ENCODE measurements at regions not wholly inside any gene's neighbourhood (a gene's known extent, or its start where the extent isn't known, plus 50 kb on each side); places are given as distances from the start of the nearest gene placed in this dataset.

DNA sequence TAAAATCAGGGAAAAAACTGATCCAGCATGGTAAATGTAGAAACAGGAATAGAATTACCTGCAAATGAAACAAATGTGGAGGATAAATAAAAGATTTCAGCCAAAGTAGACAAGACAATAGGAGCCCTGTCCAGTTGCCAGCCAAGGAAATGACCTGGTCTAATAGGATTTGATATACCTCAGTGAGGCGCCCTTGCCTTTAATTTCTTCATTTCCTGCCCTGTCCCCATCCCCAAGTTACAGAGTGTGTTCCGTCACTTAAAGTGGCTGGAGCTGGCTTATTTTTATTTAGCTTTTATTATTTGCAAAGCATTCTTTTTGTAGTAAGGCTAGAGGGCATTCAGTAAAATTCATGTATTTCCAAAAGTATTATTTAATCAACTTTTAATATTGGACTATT, 1022.0 kb downstream of the EFNB2 start:
- H2AK5ac ChIP-seq (ENCODE audit: low read depth, low read length): no peak overlapping the region
- no peak overlapping the region for H3K4ac ChIP-seq (ENCODE audit: low read length)
- no peaks in the 10 kb centered on the region for H3K4me1 ChIP-seq (ENCODE audit: control insufficient read depth in 2 of 2, insufficient read depth in 1 of 2, low read depth in 1 of 2, low read length in 2 of 2)
- no peak overlapping the region for H3K4me3 ChIP-seq (ENCODE audit: low read length in 2 of 2)
- H3K36me3 ChIP-seq (replicated peaks in 1 of 2; ENCODE audit: control insufficient read depth in 2 of 2, insufficient read depth in 2 of 2, low read length in 2 of 2): no peaks in the 10 kb centered on the region
- H2BK120ac ChIP-seq (ENCODE audit: low read depth, low read length): no peak overlapping the region
- H2BK5ac ChIP-seq (ENCODE audit: low read length): no peak overlapping the region
- no peaks in the 10 kb centered on the region for H3K27me3 ChIP-seq (ENCODE audit: control insufficient read depth in 3 of 3, insufficient read depth in 3 of 3, low read depth in 1 of 3, low read length in 3 of 3)
- no peaks in the 10 kb centered on the region for H3K79me1 ChIP-seq (ENCODE audit: low read depth, low read length)
- H3K9ac ChIP-seq (ENCODE audit: low read depth, low read length, poor library complexity): no peak overlapping the region
- no peak overlapping the region for H2AFZ ChIP-seq (ENCODE audit: low read length)
- H3K4me2 ChIP-seq (ENCODE audit: insufficient read depth, low read length, poor library complexity, severe bottlenecking): no peak overlapping the region
- no peak overlapping the region for H3K18ac ChIP-seq (ENCODE audit: low read length)
- H3K27ac ChIP-seq (replicated peaks; ENCODE audit: low read length): no peak overlapping the region
- H3K14ac ChIP-seq (ENCODE audit: low read length): no peak overlapping the region
- H3K23ac ChIP-seq (ENCODE audit: low read depth, low read length, poor library complexity): no peak overlapping the region
- no peak overlapping the region for H4K8ac ChIP-seq (ENCODE audit: low read depth, low read length)
- no peak overlapping the region for H4K91ac ChIP-seq (ENCODE audit: low read depth, low read length, poor library complexity)
- no peak for DNase-seq (ENCODE audit: low spot score)
- H2BK12ac ChIP-seq (ENCODE audit: low read length): no peak overlapping the region
- no peak overlapping the region for H2BK15ac ChIP-seq (ENCODE audit: low read length)
- no CpG with 5 or more reads among the region's 2 CpGs for WGBS, 2 donors (ENCODE audit: extremely low coverage in 2 of 2, insufficient read length in 2 of 2, insufficient replicate concordance in 1 of 2)
- H3K9me3 ChIP-seq (replicated peaks in 1 of 2; ENCODE audit: control insufficient read depth in 2 of 2, insufficient read depth in 1 of 2, low read depth in 1 of 2, low read length in 2 of 2): peaks cover 0 to 4% of the 10 kb centered on the region in 2 donors

DNA sequence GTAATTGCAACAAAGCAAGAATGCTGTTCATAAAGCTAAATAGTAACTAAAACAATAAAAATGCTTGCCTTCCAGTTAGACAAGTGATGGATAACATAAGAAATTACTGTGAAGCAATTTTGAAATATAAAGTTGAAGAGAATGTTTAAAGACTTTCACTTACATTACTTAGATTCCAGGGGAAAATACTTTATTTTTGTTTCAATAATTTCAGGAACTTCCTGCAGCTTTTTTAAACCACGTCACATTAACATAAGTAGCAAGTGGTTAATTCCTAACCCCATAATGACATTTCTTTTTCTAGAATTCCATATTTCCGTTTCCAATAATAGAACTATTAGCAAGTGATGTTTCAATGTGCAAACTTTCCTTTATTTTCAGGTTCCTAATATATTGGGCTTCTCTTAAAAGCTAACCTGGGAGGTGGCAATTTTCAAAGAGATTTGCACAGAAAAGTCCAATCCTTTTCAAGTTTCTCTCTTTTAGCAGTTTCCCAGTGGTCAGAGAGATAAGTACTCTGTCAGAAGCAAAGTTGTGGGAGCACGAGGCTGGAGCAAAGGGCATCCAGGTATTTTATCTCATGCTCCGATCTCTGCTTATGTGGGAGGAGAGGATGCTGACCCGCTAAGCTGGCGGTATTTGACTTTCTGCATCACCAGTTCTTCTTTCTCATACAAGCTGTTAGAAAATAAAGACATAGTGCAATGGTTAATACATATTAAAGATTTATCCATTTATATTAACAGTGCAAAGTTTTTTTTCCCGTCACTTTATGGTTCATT, 1025.3 kb downstream of the EFNB2 start:
- no peak overlapping the region for H3K4ac ChIP-seq (ENCODE audit: low read length)
- no peak overlapping the region for H2AK5ac ChIP-seq (ENCODE audit: low read depth, low read length)
- no peaks in the 10 kb centered on the region for H3K9me3 ChIP-seq (replicated peaks in 1 of 2; ENCODE audit: control insufficient read depth in 2 of 2, insufficient read depth in 1 of 2, low read depth in 1 of 2, low read length in 2 of 2)
- H2AFZ ChIP-seq (ENCODE audit: low read length): no peak overlapping the region
- no peak overlapping the region for H3K9ac ChIP-seq (ENCODE audit: low read depth, low read length, poor library complexity)
- no CpG with 5 or more reads among the region's 7 CpGs for WGBS, 2 donors (ENCODE audit: extremely low coverage in 2 of 2, insufficient read length in 2 of 2, insufficient replicate concordance in 1 of 2)
- no peaks in the 10 kb centered on the region for H3K4me1 ChIP-seq (ENCODE audit: control insufficient read depth in 2 of 2, insufficient read depth in 1 of 2, low read depth in 1 of 2, low read length in 2 of 2)
- H4K8ac ChIP-seq (ENCODE audit: low read depth, low read length): no peak overlapping the region
- H2BK5ac ChIP-seq (ENCODE audit: low read length): no peak overlapping the region
- H3K14ac ChIP-seq (ENCODE audit: low read length): no peak overlapping the region
- no peak overlapping the region for H3K23ac ChIP-seq (ENCODE audit: low read depth, low read length, poor library complexity)
- no peak overlapping the region for H4K91ac ChIP-seq (ENCODE audit: low read depth, low read length, poor library complexity)
- no peak overlapping the region for H2BK120ac ChIP-seq (ENCODE audit: low read depth, low read length)
- H3K36me3 ChIP-seq (replicated peaks in 1 of 2; ENCODE audit: control insufficient read depth in 2 of 2, insufficient read depth in 2 of 2, low read length in 2 of 2): no peaks in the 10 kb centered on the region
- H3K27ac ChIP-seq (replicated peaks; ENCODE audit: low read length): no peak overlapping the region
- no peak overlapping the region for H3K18ac ChIP-seq (ENCODE audit: low read length)
- no peak for DNase-seq (ENCODE audit: low spot score)
- no peak overlapping the region for H2BK12ac ChIP-seq (ENCODE audit: low read length)
- H3K4me3 ChIP-seq (ENCODE audit: low read length in 2 of 2): no peak overlapping the region
- H2BK15ac ChIP-seq (ENCODE audit: low read length): no peak overlapping the region
- H3K27me3 ChIP-seq (ENCODE audit: control insufficient read depth in 3 of 3, insufficient read depth in 3 of 3, low read depth in 1 of 3, low read length in 3 of 3): no peaks in the 10 kb centered on the region
- H3K79me1 ChIP-seq (ENCODE audit: low read depth, low read length): no peaks in the 10 kb centered on the region
- H3K4me2 ChIP-seq (ENCODE audit: insufficient read depth, low read length, poor library complexity, severe bottlenecking): no peak overlapping the region

DNA sequence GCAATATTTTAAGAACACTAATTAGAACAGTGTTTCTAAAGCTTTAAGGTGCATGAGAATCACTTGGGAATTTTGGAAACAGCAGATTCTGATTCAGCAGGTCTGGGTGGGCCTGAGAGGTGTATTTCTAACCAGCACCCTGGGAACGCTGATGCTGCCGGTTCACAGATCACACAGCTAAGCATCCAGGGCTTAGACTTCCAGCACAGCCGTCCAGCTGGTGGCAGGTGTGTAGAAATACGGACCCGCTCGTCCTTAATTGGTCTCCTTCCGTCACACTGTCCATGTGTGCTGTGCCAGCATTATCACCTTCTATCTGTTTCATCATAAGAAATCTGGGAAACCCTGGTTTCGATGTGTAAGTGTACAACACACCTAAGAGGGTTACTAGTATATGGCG, 1029.0 kb downstream of the EFNB2 start:
- Histone ChIP-seq H4K8ac (ENCODE audit: low read depth, low read length) (no peak overlapping the region), H3K4ac (ENCODE audit: low read length) (no peak overlapping the region)

DNA sequence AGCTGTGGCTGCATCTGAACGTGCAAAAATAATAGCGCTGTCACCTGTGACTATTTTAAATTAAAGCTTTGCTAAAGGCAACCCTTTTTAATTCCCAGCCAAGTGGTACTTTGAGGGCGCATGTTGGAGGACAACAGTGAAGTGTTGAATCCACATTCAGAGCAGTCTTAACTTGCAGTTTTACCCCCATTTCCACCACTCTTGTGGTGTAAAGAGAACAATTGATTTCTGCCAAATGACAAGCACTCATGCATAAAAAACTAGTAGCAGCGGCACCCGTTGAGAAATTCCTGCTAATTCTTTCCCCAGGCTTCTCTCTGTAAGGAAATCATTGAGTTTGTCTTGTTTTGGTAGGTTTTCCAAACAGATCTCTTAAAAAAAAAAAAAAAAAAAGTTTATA, 1033.3 kb downstream of the EFNB2 start:
- WGBS, 2 donors (ENCODE audit: extremely low coverage in 2 of 2, insufficient read length in 2 of 2, insufficient replicate concordance in 1 of 2): no CpG with 5 or more reads among the region's 5 CpGs
- Histone ChIP-seq H3K79me1 (ENCODE audit: low read depth, low read length) (no peaks in the 10 kb centered on the region), H3K4me1 (ENCODE audit: control insufficient read depth in 2 of 2, insufficient read depth in 1 of 2, low read depth in 1 of 2, low read length in 2 of 2) (peaks cover 0 to 7% of the 10 kb centered on the region in 2 donors), H3K27ac (replicated peaks; ENCODE audit: low read length) (no peak overlapping the region), H3K23ac (ENCODE audit: low read depth, low read length, poor library complexity) (no peak overlapping the region), H3K14ac (ENCODE audit: low read length) (no peak overlapping the region), H3K4me2 (ENCODE audit: insufficient read depth, low read length, poor library complexity, severe bottlenecking) (no peak overlapping the region), H3K27me3 (ENCODE audit: control insufficient read depth in 3 of 3, insufficient read depth in 3 of 3, low read depth in 1 of 3, low read length in 3 of 3) (no peaks in the 10 kb centered on the region), H3K4me3 (ENCODE audit: low read length in 2 of 2) (no peak overlapping the region), H3K18ac (ENCODE audit: low read length) (no peak overlapping the region), H3K4ac (ENCODE audit: low read length) (no peak overlapping the region), H2BK5ac (ENCODE audit: low read length) (no peak overlapping the region), H2BK120ac (ENCODE audit: low read depth, low read length) (no peak overlapping the region), H3K9me3 (replicated peaks in 1 of 2; ENCODE audit: control insufficient read depth in 2 of 2, insufficient read depth in 1 of 2, low read depth in 1 of 2, low read length in 2 of 2) (no peaks in the 10 kb centered on the region), H3K36me3 (replicated peaks in 1 of 2; ENCODE audit: control insufficient read depth in 2 of 2, insufficient read depth in 2 of 2, low read length in 2 of 2) (no peaks in the 10 kb centered on the region), H2BK12ac (ENCODE audit: low read length) (no peak overlapping the region), H2AFZ (ENCODE audit: low read length) (peak overlapping the region; percentile 68), H3K9ac (ENCODE audit: low read depth, low read length, poor library complexity) (no peak overlapping the region), H2BK15ac (ENCODE audit: low read length) (no peak overlapping the region), H4K8ac (ENCODE audit: low read depth, low read length) (no peak overlapping the region), H2AK5ac (ENCODE audit: low read depth, low read length) (no peak overlapping the region), H4K91ac (ENCODE audit: low read depth, low read length, poor library complexity) (no peak overlapping the region)
- peak; percentile 6 for DNase-seq (ENCODE audit: low spot score)

More for the DNA sequence above, 1029.0 kb downstream of the EFNB2 start:
- no peak overlapping the region for H2BK12ac ChIP-seq (ENCODE audit: low read length)
- no peak overlapping the region for H3K4me2 ChIP-seq (ENCODE audit: insufficient read depth, low read length, poor library complexity, severe bottlenecking)
- H3K9ac ChIP-seq (ENCODE audit: low read depth, low read length, poor library complexity): no peak overlapping the region
- H2BK5ac ChIP-seq (ENCODE audit: low read length): no peak overlapping the region
- H3K27me3 ChIP-seq (ENCODE audit: control insufficient read depth in 3 of 3, insufficient read depth in 3 of 3, low read depth in 1 of 3, low read length in 3 of 3): no peaks in the 10 kb centered on the region
- no CpG with 5 or more reads among the region's 9 CpGs for WGBS, 2 donors (ENCODE audit: extremely low coverage in 2 of 2, insufficient read length in 2 of 2, insufficient replicate concordance in 1 of 2)
- no peak for DNase-seq (ENCODE audit: low spot score)
- H3K23ac ChIP-seq (ENCODE audit: low read depth, low read length, poor library complexity): no peak overlapping the region
- no peak overlapping the region for H3K18ac ChIP-seq (ENCODE audit: low read length)
- no peak overlapping the region for H3K4me3 ChIP-seq (ENCODE audit: low read length in 2 of 2)
- H2AK5ac ChIP-seq (ENCODE audit: low read depth, low read length): no peak overlapping the region
- no peak overlapping the region for H3K14ac ChIP-seq (ENCODE audit: low read length)
- no peak overlapping the region for H2BK120ac ChIP-seq (ENCODE audit: low read depth, low read length)
- no peaks in the 10 kb centered on the region for H3K9me3 ChIP-seq (replicated peaks in 1 of 2; ENCODE audit: control insufficient read depth in 2 of 2, insufficient read depth in 1 of 2, low read depth in 1 of 2, low read length in 2 of 2)
- no peaks in the 10 kb centered on the region for H3K79me1 ChIP-seq (ENCODE audit: low read depth, low read length)
- no peak overlapping the region for H3K27ac ChIP-seq (replicated peaks; ENCODE audit: low read length)
- no peaks in the 10 kb centered on the region for H3K36me3 ChIP-seq (replicated peaks in 1 of 2; ENCODE audit: control insufficient read depth in 2 of 2, insufficient read depth in 2 of 2, low read length in 2 of 2)
- H2BK15ac ChIP-seq (ENCODE audit: low read length): no peak overlapping the region
- no peak overlapping the region for H2AFZ ChIP-seq (ENCODE audit: low read length)
- H4K91ac ChIP-seq (ENCODE audit: low read depth, low read length, poor library complexity): no peak overlapping the region
- peaks cover 0 to 7% of the 10 kb centered on the region in 2 donors for H3K4me1 ChIP-seq (ENCODE audit: control insufficient read depth in 2 of 2, insufficient read depth in 1 of 2, low read depth in 1 of 2, low read length in 2 of 2)

All from neuronal stem cell (in vitro differentiated cells).